ENCODE measurements at regions not wholly inside any gene's neighbourhood (a gene's known extent, or its start where the extent isn't known, plus 50 kb on each side); places are given as distances from the start of the nearest gene placed in this dataset.

DNA sequence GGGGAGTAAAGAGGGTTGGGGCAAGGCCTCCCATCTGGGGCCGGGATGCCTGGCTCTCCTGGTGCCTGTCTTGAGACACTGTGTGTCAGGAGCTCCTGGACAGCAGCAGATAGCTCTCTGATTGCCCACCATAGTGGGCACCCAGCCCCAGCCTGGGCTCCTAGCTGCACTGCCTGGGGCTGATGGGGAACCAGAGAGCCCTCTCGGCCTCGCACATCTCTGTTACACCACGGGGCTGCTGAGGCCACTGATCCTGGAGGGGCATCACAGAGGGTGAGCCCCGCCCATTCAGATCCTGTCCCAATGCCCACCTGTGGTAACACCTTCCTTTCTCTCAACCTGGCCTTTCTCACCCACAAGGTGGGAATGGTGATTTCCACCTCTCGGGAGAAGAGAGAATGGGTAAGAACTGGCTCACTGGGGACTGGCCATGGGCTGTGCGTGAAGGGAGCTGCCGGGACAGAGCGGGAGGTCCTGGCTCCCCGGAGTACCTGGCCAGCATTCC is 135.9 kb downstream of the URI1 start:
- H3K4me1 ChIP-seq: no peaks in the 10 kb centered on the region
- H3K9me3 Mint-ChIP-seq (ENCODE audit: unreplicated experiment): peaks cover 21% of the 10 kb centered on the region
- no peaks in the 10 kb centered on the region for H3K36me3 Mint-ChIP-seq (ENCODE audit: insufficient read depth, unreplicated experiment)
- no peaks in the 10 kb centered on the region for H3K36me3 ChIP-seq (ENCODE audit: control insufficient read depth, insufficient read depth, low read length)
- H3K27me3 ChIP-seq (replicated peaks; ENCODE audit: control insufficient read depth, insufficient read depth, low read length): no peaks in the 10 kb centered on the region
- POLR2A ChIA-PET: no interaction called here
- TF ChIP-seq CTCF (IDR thresholded peaks at IDR 0.05; ENCODE audit: insufficient read depth in 1 of 2, low read depth in 1 of 2, low read length in 1 of 2, severe bottlenecking in 1 of 2, unreplicated experiment in 1 of 2): no peak
- no peak overlapping the region for H3K4me3 Mint-ChIP-seq (ENCODE audit: unreplicated experiment)
- no TSS peak for BruUV-seq (replicated peaks)
- no peaks in the 10 kb centered on the region for H3K9me3 ChIP-seq
- H3K27me3 Mint-ChIP-seq (ENCODE audit: insufficient read depth, unreplicated experiment): peaks cover 14% of the 10 kb centered on the region
- no peak overlapping the region for H3K27ac Mint-ChIP-seq (ENCODE audit: unreplicated experiment)
- H3K4me1 Mint-ChIP-seq (ENCODE audit: low read depth, unreplicated experiment): no peaks in the 10 kb centered on the region
- intact Hi-C loops (cut with micrococcal nuclease; ENCODE audit: unreplicated experiment): no loop called here
- no peak overlapping the region for H3K4me3 ChIP-seq (ENCODE audit: low read depth, low read length)
- DNase-seq: peak in 1 of 2 experiments; percentile 26
- CTCF ChIA-PET: no interaction called here

DNA sequence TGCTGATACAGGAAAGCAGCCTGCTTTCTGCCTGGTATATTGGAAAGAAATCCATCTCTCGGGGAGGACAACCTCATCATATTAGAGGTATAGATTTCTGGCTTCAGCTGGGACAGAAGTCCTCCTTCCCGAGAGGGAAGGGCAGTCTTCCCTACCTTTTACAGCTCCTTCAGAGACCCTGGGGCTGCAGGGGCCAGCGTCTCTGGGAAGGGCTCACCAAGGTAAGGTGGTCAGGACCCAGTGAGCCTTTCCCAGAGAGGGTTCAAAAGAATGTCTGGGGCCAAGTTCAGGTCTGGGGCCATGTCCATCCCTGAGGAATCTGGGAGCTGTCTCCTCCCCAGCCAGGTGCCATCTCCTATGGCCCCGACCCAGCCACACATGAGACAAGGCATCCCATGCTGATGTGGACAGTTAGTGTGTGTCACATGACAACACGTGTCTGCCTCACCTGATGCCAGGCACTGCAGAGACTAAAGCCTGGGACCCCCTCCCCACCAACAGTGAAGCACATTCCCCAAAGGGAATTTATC is 136.4 kb downstream of the URI1 start:
- BruUV-seq (replicated peaks): no TSS peak
- intact Hi-C loops (cut with micrococcal nuclease; ENCODE audit: unreplicated experiment): no loop called here
- H3K27me3 ChIP-seq (replicated peaks; ENCODE audit: control insufficient read depth, insufficient read depth, low read length): no peaks in the 10 kb centered on the region
- ChIA-PET CTCF (no interaction called here), POLR2A (no interaction called here)
- no peaks in the 10 kb centered on the region for H3K4me1 ChIP-seq
- no peaks in the 10 kb centered on the region for H3K4me1 Mint-ChIP-seq (ENCODE audit: low read depth, unreplicated experiment)
- H3K9me3 Mint-ChIP-seq (ENCODE audit: unreplicated experiment): peaks cover 21% of the 10 kb centered on the region
- H3K4me3 ChIP-seq (ENCODE audit: low read depth, low read length): no peak overlapping the region
- H3K36me3 ChIP-seq (ENCODE audit: control insufficient read depth, insufficient read depth, low read length): no peaks in the 10 kb centered on the region
- no peak overlapping the region for H3K27ac Mint-ChIP-seq (ENCODE audit: unreplicated experiment)
- H3K36me3 Mint-ChIP-seq (ENCODE audit: insufficient read depth, unreplicated experiment): no peaks in the 10 kb centered on the region
- peaks cover 14% of the 10 kb centered on the region for H3K27me3 Mint-ChIP-seq (ENCODE audit: insufficient read depth, unreplicated experiment)
- TF ChIP-seq CTCF (IDR thresholded peaks at IDR 0.05; ENCODE audit: insufficient read depth in 1 of 2, low read depth in 1 of 2, low read length in 1 of 2, severe bottlenecking in 1 of 2, unreplicated experiment in 1 of 2): no peak
- peak in 1 of 2 experiments; percentile 14 for DNase-seq
- H3K9me3 ChIP-seq: no peaks in the 10 kb centered on the region
- no peak overlapping the region for H3K4me3 Mint-ChIP-seq (ENCODE audit: unreplicated experiment)

DNA sequence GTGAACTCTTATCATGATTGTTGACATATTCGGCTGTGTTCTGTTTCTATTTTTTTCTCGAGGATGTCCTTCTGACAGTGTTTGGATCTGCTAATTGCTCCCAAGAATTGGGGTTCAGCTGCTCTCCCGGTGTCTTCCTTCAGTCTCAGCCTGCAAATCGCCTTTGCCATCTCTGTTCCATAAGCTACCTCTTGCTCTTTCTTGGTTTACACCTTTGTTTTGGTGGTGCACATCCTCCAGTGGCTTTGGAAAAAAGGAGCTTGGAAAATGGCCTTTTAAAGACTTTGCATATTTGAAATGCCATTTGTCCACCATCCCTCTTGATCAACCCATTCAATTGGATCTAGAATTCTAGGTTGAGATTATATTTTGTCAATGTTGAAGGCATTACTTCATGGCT is 137.2 kb downstream of the URI1 start:
- no peak for DNase-seq
- Mint-ChIP-seq H3K4me1 (ENCODE audit: low read depth, unreplicated experiment) (no peaks in the 10 kb centered on the region), H3K27me3 (ENCODE audit: insufficient read depth, unreplicated experiment) (peaks cover 14% of the 10 kb centered on the region), H3K4me3 (ENCODE audit: unreplicated experiment) (no peak overlapping the region), H3K27ac (ENCODE audit: unreplicated experiment) (no peak overlapping the region), H3K9me3 (ENCODE audit: unreplicated experiment) (peaks cover 21% of the 10 kb centered on the region), H3K36me3 (ENCODE audit: insufficient read depth, unreplicated experiment) (no peaks in the 10 kb centered on the region)
- POLR2A ChIA-PET: no interaction called here
- BruUV-seq (replicated peaks): no TSS peak
- Histone ChIP-seq H3K4me3 (ENCODE audit: low read depth, low read length) (no peak overlapping the region), H3K27me3 (replicated peaks; ENCODE audit: control insufficient read depth, insufficient read depth, low read length) (no peaks in the 10 kb centered on the region), H3K36me3 (ENCODE audit: control insufficient read depth, insufficient read depth, low read length) (no peaks in the 10 kb centered on the region), H3K4me1 (no peaks in the 10 kb centered on the region), H3K9me3 (no peaks in the 10 kb centered on the region)
- intact Hi-C loops (cut with micrococcal nuclease; ENCODE audit: unreplicated experiment): no loop called here
- TF ChIP-seq CTCF (IDR thresholded peaks at IDR 0.05; ENCODE audit: insufficient read depth in 1 of 2, low read depth in 1 of 2, low read length in 1 of 2, severe bottlenecking in 1 of 2, unreplicated experiment in 1 of 2): no peak
- CTCF ChIA-PET: no interaction called here
